HG03469 (cell line): ENCODE measurements at regions not wholly inside any gene's neighbourhood (a gene's known extent, or its start where the extent isn't known, plus 50 kb on each side); places are given as distances from the start of the nearest gene placed in this dataset.

ENCODE experiments used
- ATAC-seq: cut with Tn5 transposase; IDR thresholded peaks from one replicate; pipeline ENCODE4 v1.9.1; 2021; ENCODE audit warnings: mild to moderate bottlenecking, moderate library complexity, moderate number of reproducible peaks; ENCODE audit not compliant: unreplicated experiment

GRCh38 chr4:160795216-160795615, 1368.6 kb downstream of the FSTL5 start:
- ATAC-seq: no peak

GRCh38 chr4:160808174-160808573, 1355.6 kb downstream of the FSTL5 start:
- ATAC-seq: no peak

- ATAC-seq: no peak
These were observed 1354.2 kb downstream of the FSTL5 start for GRCh38 chr4:160809576-160809975.

GRCh38 chr4:160810424-160810823, 1353.4 kb downstream of the FSTL5 start:
- no peak for ATAC-seq

GRCh38 chr4:160810941-160811340, 1352.9 kb downstream of the FSTL5 start:
- no peak for ATAC-seq

GRCh38 chr4:160811956-160812355, 1351.8 kb downstream of the FSTL5 start:
- ATAC-seq: no peak

GRCh38 chr4:160814726-160815125, 1349.1 kb downstream of the FSTL5 start:
- no peak for ATAC-seq

GRCh38 chr4:160818571-160818970, 1345.2 kb downstream of the FSTL5 start:
- no peak for ATAC-seq

- no peak for ATAC-seq
These were observed 1344.0 kb downstream of the FSTL5 start for GRCh38 chr4:160819791-160820190.

- no peak for ATAC-seq
These were observed 1339.3 kb downstream of the FSTL5 start for GRCh38 chr4:160824481-160824880.

GRCh38 chr4:160825644-160826338, 1338.0 kb downstream of the FSTL5 start:
- ATAC-seq: no peak

- ATAC-seq: no peak
These were observed 1337.5 kb downstream of the FSTL5 start for GRCh38 chr4:160826339-160826679.

GRCh38 chr4:160831165-160831922, 1332.5 kb downstream of the FSTL5 start:
- no peak for ATAC-seq

GRCh38 chr4:160835789-160836188, 1328.0 kb downstream of the FSTL5 start:
- ATAC-seq: no peak

- no peak for ATAC-seq
These were observed 1327.4 kb downstream of the FSTL5 start for GRCh38 chr4:160836431-160836830.

GRCh38 chr4:160846121-160846520, 1317.7 kb downstream of the FSTL5 start:
- ATAC-seq: no peak

- no peak for ATAC-seq
These were observed 1316.6 kb downstream of the FSTL5 start for GRCh38 chr4:160847228-160847627.

GRCh38 chr4:160848489-160848888, 1315.3 kb downstream of the FSTL5 start:
- ATAC-seq: no peak

GRCh38 chr4:160848901-160849760, 1314.7 kb downstream of the FSTL5 start:
- no peak for ATAC-seq

- ATAC-seq: no peak
These were observed 1299.5 kb downstream of the FSTL5 start for GRCh38 chr4:160864253-160864652.

GRCh38 chr4:160869899-160870298, 1293.9 kb downstream of the FSTL5 start:
- ATAC-seq: no peak

- ATAC-seq: no peak
These were observed 1291.3 kb downstream of the FSTL5 start for GRCh38 chr4:160872491-160872890.
